Skeletal muscle tissue (tissue), 3 donors: ENCODE measurements at regions not wholly inside any gene's neighbourhood (a gene's known extent, or its start where the extent isn't known, plus 50 kb on each side); places are given as distances from the start of the nearest gene placed in this dataset.
A peak's percentile ranks its signal among the peaks of the same experiment; 100 is the strongest.

Experiments used
- H3K27ac ChIP-seq: one replicate; pipeline ENCODE4 v1.7.0; 2013; ENCODE audit warnings: mild to moderate bottlenecking, low read depth, low read length, inconsistent platforms
- H3K27me3 ChIP-seq, 3 donors: one replicate each; pipeline ENCODE4 v1.7.0; 2013; ENCODE audit warnings: low read length in 3 of 3; ENCODE audit not compliant: control insufficient read depth in 3 of 3, insufficient read depth in 3 of 3
- H3K36me3 ChIP-seq, 3 donors: one replicate each; pipeline ENCODE4 v1.7.0; 2013; ENCODE audit warnings: low read length in 3 of 3; ENCODE audit not compliant: control insufficient read depth in 3 of 3, insufficient read depth in 3 of 3
- H3K4me1 ChIP-seq, 3 donors: one replicate each; pipeline ENCODE4 v1.7.0; 2013; ENCODE audit warnings: low read length in 3 of 3, mild to moderate bottlenecking in 3 of 3; ENCODE audit not compliant: control insufficient read depth in 3 of 3, insufficient read depth in 3 of 3
- H3K4me3 ChIP-seq, 3 donors: one replicate each; pipeline ENCODE4 v1.7.0; 2013; ENCODE audit warnings: low read length in 3 of 3
- H3K9ac ChIP-seq, 3 donors: one replicate each; pipeline ENCODE4 v1.7.0; 2013; ENCODE audit warnings: low read length in 3 of 3, mild to moderate bottlenecking in 3 of 3, moderate library complexity in 2 of 3, low read depth in 1 of 3
- H3K9me3 ChIP-seq, 3 donors: one replicate each; pipeline ENCODE4 v1.7.0; 2013; ENCODE audit warnings: low read length in 3 of 3; ENCODE audit not compliant: control insufficient read depth in 3 of 3
- donor health status: Osteomylitis.

DNA sequence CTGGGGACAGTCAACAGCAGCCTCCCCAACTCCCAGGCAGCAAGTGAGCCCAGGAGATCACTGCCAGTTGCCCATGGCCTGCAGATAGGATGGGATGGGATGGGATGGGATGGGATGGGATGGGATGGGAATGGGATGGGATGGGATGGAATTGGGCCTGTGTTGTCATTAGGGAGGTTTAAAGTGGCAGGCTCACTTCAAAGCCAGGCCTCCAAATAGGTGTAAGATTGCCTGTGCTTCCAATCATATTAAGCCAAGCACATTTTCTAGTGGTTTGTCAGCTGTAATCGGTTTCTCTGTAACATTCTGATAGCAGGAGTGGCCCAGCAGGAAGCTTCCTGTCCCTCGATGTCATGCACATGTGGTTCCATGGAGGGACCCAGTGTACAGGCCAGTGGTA lies 82.7 kb upstream of the NXT1 start:
- H3K9me3 ChIP-seq, result no peaks in the 10 kb centered on the region
- no peak overlapping the region for H3K4me3 ChIP-seq
- no peak overlapping the region for H3K9ac ChIP-seq
- no peaks in the 10 kb centered on the region for H3K36me3 ChIP-seq
- H3K27ac ChIP-seq, result no peak overlapping the region
- peaks cover 0 to 4% (median 3%) of the 10 kb centered on the region in 3 donors for H3K4me1 ChIP-seq
- H3K27me3 ChIP-seq, result no peaks in the 10 kb centered on the region

DNA sequence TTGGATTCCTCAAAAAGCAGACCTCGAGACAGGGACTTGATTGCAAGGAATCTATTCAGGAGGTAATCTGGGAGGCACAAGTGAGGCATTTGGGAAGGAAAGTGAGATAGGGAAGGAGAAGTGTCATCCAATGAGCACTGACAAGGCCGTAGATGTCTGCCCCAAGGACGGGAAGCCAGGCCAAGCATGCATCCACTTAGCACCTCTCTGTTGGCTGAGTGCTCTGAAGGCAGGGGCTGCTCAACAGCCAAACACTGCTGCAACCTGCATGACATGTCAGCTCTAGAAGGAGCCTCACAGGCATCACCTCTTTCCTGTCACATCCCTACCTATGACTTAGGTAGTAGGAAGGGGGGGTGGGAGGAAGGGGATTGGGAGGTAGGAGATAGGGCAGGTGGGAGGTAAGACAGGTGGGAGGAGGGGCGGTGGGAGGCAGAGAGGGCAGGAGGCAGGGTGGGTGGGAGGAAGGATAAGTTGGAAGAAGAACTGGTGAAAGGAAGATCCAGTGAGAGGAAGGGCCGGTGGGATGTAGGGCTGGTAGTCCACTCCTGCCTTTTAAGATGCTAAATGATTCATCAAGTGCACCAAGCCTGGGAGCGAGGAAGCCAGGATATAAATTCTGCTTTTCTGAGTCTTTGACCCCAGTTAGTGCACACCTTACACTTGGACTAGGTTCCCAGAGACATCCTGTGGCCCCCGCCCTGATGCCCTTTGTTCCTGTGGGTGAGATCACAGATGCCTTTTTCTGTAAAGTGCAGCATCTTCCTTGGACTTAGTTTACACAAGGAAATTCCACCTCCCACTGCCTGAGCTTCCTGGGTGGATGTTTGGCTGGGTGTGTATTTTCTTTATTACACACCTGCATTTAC lies 83.8 kb upstream of the NXT1 start:
- H3K27me3 ChIP-seq, result no peaks in the 10 kb centered on the region
- H3K9ac ChIP-seq, result no peak overlapping the region
- no peak overlapping the region for H3K4me3 ChIP-seq
- H3K36me3 ChIP-seq, result no peaks in the 10 kb centered on the region
- H3K27ac ChIP-seq, result no peak overlapping the region
- H3K4me1 ChIP-seq, result peaks cover 0 to 4% (median 3%) of the 10 kb centered on the region in 3 donors
- H3K9me3 ChIP-seq, result no peaks in the 10 kb centered on the region

GRCh38 chr20:23265226-23265625 lies 85.4 kb upstream of the NXT1 start:
- Histone ChIP-seq H3K27me3 (no peaks in the 10 kb centered on the region), H3K9ac (no peak overlapping the region), H3K4me1 (peaks cover 0 to 4% (median 2%) of the 10 kb centered on the region in 3 donors), H3K9me3 (no peaks in the 10 kb centered on the region), H3K27ac (no peak overlapping the region), H3K4me3 (no peak overlapping the region), H3K36me3 (no peaks in the 10 kb centered on the region)

DNA sequence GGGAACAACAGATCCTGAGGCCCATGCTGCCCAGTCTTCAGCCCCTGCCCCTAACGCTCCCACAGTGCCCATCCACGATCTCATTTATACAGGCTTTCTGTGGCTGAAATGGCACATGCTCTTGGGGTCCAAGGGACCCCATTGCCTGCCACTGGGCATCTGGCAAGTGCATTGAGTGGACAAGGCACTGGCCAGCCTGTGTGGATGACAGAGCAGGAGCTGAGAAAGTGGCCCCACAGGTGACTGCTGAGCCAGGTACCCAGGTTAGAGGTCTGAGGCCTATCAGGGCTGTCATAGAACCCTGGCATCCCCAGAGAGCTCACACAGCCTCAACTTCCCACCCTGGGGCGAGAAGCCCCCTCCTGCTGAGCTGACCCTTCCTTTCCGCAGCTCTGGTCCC lies 86.0 kb upstream of the NXT1 start:
- no peaks in the 10 kb centered on the region for H3K9me3 ChIP-seq
- no peaks in the 10 kb centered on the region for H3K4me1 ChIP-seq
- no peak overlapping the region for H3K4me3 ChIP-seq
- H3K36me3 ChIP-seq, result no peaks in the 10 kb centered on the region
- H3K27ac ChIP-seq, result no peak overlapping the region
- H3K27me3 ChIP-seq, result no peaks in the 10 kb centered on the region
- no peak overlapping the region for H3K9ac ChIP-seq

GRCh38 chr20:23260181-23260840 lies 90.3 kb upstream of the NXT1 start:
- H3K9ac ChIP-seq, result no peak overlapping the region
- H3K9me3 ChIP-seq, result no peaks in the 10 kb centered on the region
- H3K4me1 ChIP-seq, result peaks cover 14 to 24% (median 16%) of the 10 kb centered on the region in 3 donors
- no peak overlapping the region for H3K4me3 ChIP-seq
- H3K27ac ChIP-seq, result no peak overlapping the region
- H3K27me3 ChIP-seq, result no peaks in the 10 kb centered on the region
- no peaks in the 10 kb centered on the region for H3K36me3 ChIP-seq

- Histone ChIP-seq H3K36me3 (no peaks in the 10 kb centered on the region), H3K27ac (peak overlapping the region; percentile 73), H3K27me3 (no peaks in the 10 kb centered on the region), H3K9ac (no peak overlapping the region), H3K4me3 (no peak overlapping the region), H3K9me3 (no peaks in the 10 kb centered on the region), H3K4me1 (peaks cover 14 to 24% (median 16%) of the 10 kb centered on the region in 3 donors)
Measured at GRCh38 chr20:23258747-23259121, 91.9 kb upstream of the NXT1 start.

- Histone ChIP-seq H3K4me1 (peaks cover 14 to 24% (median 16%) of the 10 kb centered on the region in 3 donors), H3K4me3 (no peak overlapping the region), H3K9ac (no peak overlapping the region), H3K27ac (peak overlapping the region; percentile 73), H3K27me3 (no peaks in the 10 kb centered on the region), H3K36me3 (no peaks in the 10 kb centered on the region), H3K9me3 (no peaks in the 10 kb centered on the region)
Measured at GRCh38 chr20:23257848-23258746, 92.5 kb upstream of the NXT1 start.

DNA sequence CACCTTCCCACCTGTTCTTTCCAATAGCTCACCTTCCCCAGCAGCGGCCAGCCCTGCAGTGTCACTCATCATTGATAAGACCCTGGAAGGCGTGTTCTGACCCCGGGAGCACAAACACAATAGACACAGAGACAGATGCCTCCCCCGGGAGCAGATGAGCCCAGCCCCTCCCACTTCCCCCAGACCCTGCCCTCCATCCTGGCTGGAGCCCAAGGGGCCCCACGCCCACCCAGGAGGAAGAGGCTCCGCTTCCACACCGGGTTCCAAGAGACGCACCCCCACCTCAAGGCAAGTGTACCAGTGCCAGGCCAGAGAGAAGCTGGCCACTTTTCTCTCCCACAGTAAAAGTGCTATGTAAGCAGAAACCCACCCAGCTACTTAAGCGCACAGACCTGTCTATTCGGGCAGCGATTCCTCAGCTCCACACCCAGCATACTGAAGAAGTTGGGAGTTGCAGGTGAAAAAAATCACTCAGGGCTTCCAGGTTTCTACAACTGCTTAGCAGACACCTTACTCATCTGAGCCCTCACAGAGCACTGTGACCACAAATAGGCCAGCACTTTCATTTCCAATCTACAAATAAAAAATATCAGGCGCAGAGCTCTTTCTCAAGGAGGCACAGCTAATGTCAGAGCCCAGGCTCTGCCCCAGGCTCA lies 93.4 kb upstream of the NXT1 start:
- H3K27ac ChIP-seq, result peak overlapping the region; percentile 62
- H3K9ac ChIP-seq, result no peak overlapping the region
- H3K9me3 ChIP-seq, result no peaks in the 10 kb centered on the region
- no peaks in the 10 kb centered on the region for H3K36me3 ChIP-seq
- H3K4me3 ChIP-seq, result no peak overlapping the region
- H3K4me1 ChIP-seq, result peaks cover 14 to 24% (median 16%) of the 10 kb centered on the region in 3 donors
- H3K27me3 ChIP-seq, result no peaks in the 10 kb centered on the region

- Histone ChIP-seq H3K4me3 (no peak overlapping the region), H3K27me3 (no peaks in the 10 kb centered on the region), H3K9me3 (no peaks in the 10 kb centered on the region), H3K36me3 (no peaks in the 10 kb centered on the region), H3K9ac (no peak overlapping the region), H3K27ac (no peak overlapping the region), H3K4me1 (peaks cover 14 to 24% (median 16%) of the 10 kb centered on the region in 3 donors)
Measured at GRCh38 chr20:23255716-23256385, 94.7 kb upstream of the NXT1 start.
